Thoracic aorta (tissue), 2 donors: ENCODE measurements at regions not wholly inside any gene's neighbourhood (a gene's known extent, or its start where the extent isn't known, plus 50 kb on each side); places are given as distances from the start of the nearest gene placed in this dataset.

ENCODE experiments used
- ATAC-seq: fragments of 150-250 bp; one replicate; pipeline ENCODE4 v1.8.0; 2017; ENCODE audit warnings: low read depth; ENCODE audit not compliant: insufficient number of reproducible peaks, low FRiP score
- DNase-seq: peaks from one replicate; pipeline ENCODE4 v3.0.0-alpha.2; 2020; ENCODE audit warnings: low spot score
- H3K27ac ChIP-seq, 2 donors: fragments of 200-600 bp; sonication (generic); 1 replicate in 1 of 2; 2 replicates in 1 of 2; pipeline ENCODE4 v1.5.1; 2016; ENCODE audit warnings: mild to moderate bottlenecking in 2 of 2, moderate library complexity in 2 of 2
- H3K27me3 ChIP-seq: fragments of 200-600 bp; sonication (generic); replicated peaks from 2 replicates; pipeline ENCODE4 v1.6.0; 2016; ENCODE audit warnings: mild to moderate bottlenecking; ENCODE audit not compliant: insufficient read depth
- H3K36me3 ChIP-seq: fragments of 200-600 bp; sonication (generic); one replicate; pipeline ENCODE4 v1.5.1; 2016
- H3K4me1 ChIP-seq, 2 donors: fragments of 200-600 bp; sonication (generic); 1 replicate in 1 of 2; 2 replicates in 1 of 2; pipeline versions ENCODE4 v1.5.1 to v1.6.0; 2016; ENCODE audit warnings: low read depth in 2 of 2, mild to moderate bottlenecking in 1 of 2; ENCODE audit not compliant: control insufficient read depth in 1 of 2
- H3K4me3 ChIP-seq: fragments of 200-600 bp; sonication (generic); 2 replicates; pipeline ENCODE4 v1.5.1; 2016; ENCODE audit warnings: mild to moderate bottlenecking
- H3K9me3 ChIP-seq: fragments of 200-600 bp; sonication (generic); 2 replicates; pipeline ENCODE4 v1.5.1; 2016
- CTCF ChIP-seq: fragments of 200-600 bp; sonication (generic); IDR thresholded peaks from one replicate; pipeline ENCODE4 v1.5.1; 2019; ENCODE audit warnings: antibody characterized with exemption

- H3K27me3 ChIP-seq: no peaks in the 10 kb centered on the region
- no peaks in the 10 kb centered on the region for H3K4me1 ChIP-seq
- H3K27ac ChIP-seq: no peak overlapping the region
- no peak overlapping the region for H3K4me3 ChIP-seq
- no peak for ATAC-seq
- no peak for DNase-seq
- no peaks in the 10 kb centered on the region for H3K36me3 ChIP-seq
- H3K9me3 ChIP-seq: no peaks in the 10 kb centered on the region
- no peak for TF ChIP-seq CTCF
These were observed 2154.9 kb downstream of the LRRC4C start for GRCh38 chr11:39304586-39304985.

- Histone ChIP-seq H3K27ac (no peak overlapping the region), H3K36me3 (no peaks in the 10 kb centered on the region), H3K4me3 (no peak overlapping the region), H3K9me3 (no peaks in the 10 kb centered on the region), H3K4me1 (no peaks in the 10 kb centered on the region), H3K27me3 (no peaks in the 10 kb centered on the region)
- DNase-seq: no peak
- no peak for ATAC-seq
- TF ChIP-seq CTCF: no peak
These were observed 2164.8 kb downstream of the LRRC4C start for GRCh38 chr11:39294648-39295047.

- no peak for TF ChIP-seq CTCF
- Histone ChIP-seq H3K36me3 (no peaks in the 10 kb centered on the region), H3K4me1 (no peaks in the 10 kb centered on the region), H3K4me3 (no peak overlapping the region), H3K9me3 (no peaks in the 10 kb centered on the region), H3K27me3 (no peaks in the 10 kb centered on the region), H3K27ac (no peak overlapping the region)
- no peak for ATAC-seq
- DNase-seq: no peak
These were observed 2171.4 kb downstream of the LRRC4C start for GRCh38 chr11:39288011-39288410.

- no peak for TF ChIP-seq CTCF
- no peak overlapping the region for H3K4me3 ChIP-seq
- no peak for DNase-seq
- H3K9me3 ChIP-seq: no peaks in the 10 kb centered on the region
- no peaks in the 10 kb centered on the region for H3K27me3 ChIP-seq
- H3K36me3 ChIP-seq: no peaks in the 10 kb centered on the region
- no peaks in the 10 kb centered on the region for H3K4me1 ChIP-seq
- ATAC-seq: no peak
- no peak overlapping the region for H3K27ac ChIP-seq
These were observed 2191.2 kb downstream of the LRRC4C start for GRCh38 chr11:39268176-39268690.

- Histone ChIP-seq H3K27ac (no peak overlapping the region), H3K9me3 (peaks cover 8% of the 10 kb centered on the region), H3K4me3 (no peak overlapping the region), H3K27me3 (no peaks in the 10 kb centered on the region), H3K4me1 (no peaks in the 10 kb centered on the region), H3K36me3 (no peaks in the 10 kb centered on the region)
- ATAC-seq (no peak), DNase-seq (no peak)
- TF ChIP-seq CTCF: no peak
These were observed 2203.8 kb downstream of the LRRC4C start for GRCh38 chr11:39255648-39256047.
